Natural killer cell (primary cell): ENCODE measurements at regions not wholly inside any gene's neighbourhood (a gene's known extent, or its start where the extent isn't known, plus 50 kb on each side); places are given as distances from the start of the nearest gene placed in this dataset.

Experiments used
- ATAC-seq, 3 donors: fragments of 150-1000 bp in 2 of 3; fragments of 200-7000 bp in 1 of 3; cut with Tn5 transposase; 1 replicate in 1 of 3; 2 replicates in 2 of 3; pipeline ENCODE4 v1.10.0; 2021; ENCODE audit warnings: mild to moderate bottlenecking in 2 of 3, moderate library complexity in 2 of 3
- DNase-seq, 2 donors: peaks; one replicate each; pipeline versions ENCODE4 v3.0.0 to v3.0.0-alpha.2; 2013 to 2021; ENCODE audit warnings: mixed read lengths in 1 of 2
- H3K27ac ChIP-seq: one replicate; pipeline ENCODE4 v1.5.1; 2013; ENCODE audit warnings: mild to moderate bottlenecking, low read length
- H3K27me3 ChIP-seq: one replicate; pipeline ENCODE4 v1.6.1; 2013; ENCODE audit warnings: low read length; ENCODE audit not compliant: control insufficient read depth, insufficient read depth
- H3K36me3 ChIP-seq: one replicate; pipeline ENCODE4 v1.6.1; 2013; ENCODE audit warnings: low read length; ENCODE audit not compliant: control insufficient read depth, insufficient read depth
- H3K4me1 ChIP-seq: one replicate; pipeline ENCODE4 v1.6.1; 2013; ENCODE audit warnings: low read length; ENCODE audit not compliant: control insufficient read depth, insufficient read depth
- H3K4me3 ChIP-seq: one replicate; pipeline ENCODE4 v1.5.1; 2013; ENCODE audit warnings: low read length
- H3K9me3 ChIP-seq: one replicate; pipeline ENCODE4 v1.6.1; 2013; ENCODE audit warnings: low read length; ENCODE audit not compliant: control insufficient read depth, insufficient read depth
- H3K27ac Mint-ChIP-seq, 2 donors: one replicate each; pipeline ENCODE4 v1.8.0; 2022; ENCODE audit warnings: mild to moderate bottlenecking in 2 of 2, mixed read lengths in 2 of 2, moderate library complexity in 1 of 2
- H3K27me3 Mint-ChIP-seq, 2 donors: one replicate each; pipeline ENCODE4 v1.8.0; 2022; ENCODE audit warnings: low read depth in 2 of 2, mixed read lengths in 2 of 2
- H3K36me3 Mint-ChIP-seq: one replicate; pipeline ENCODE4 v1.8.0; 2022; ENCODE audit warnings: mixed read lengths
- H3K4me1 Mint-ChIP-seq, 2 donors: one replicate each; pipeline ENCODE4 v1.8.0; 2022; ENCODE audit warnings: mixed read lengths in 2 of 2
- H3K4me3 Mint-ChIP-seq: one replicate; pipeline ENCODE4 v1.8.0; 2022; ENCODE audit warnings: mild to moderate bottlenecking, moderate library complexity, mixed read lengths
- H3K9me3 Mint-ChIP-seq, 2 donors: one replicate each; pipeline ENCODE4 v1.8.0; 2022; ENCODE audit warnings: mixed read lengths in 2 of 2
- CTCF ChIP-seq: fragments of 200-600 bp; IDR thresholded peaks from one replicate; pipeline ENCODE4 v1.8.0; 2022; ENCODE audit warnings: antibody characterized with exemption
- WGBS: methylation state at CpG from one replicate; pipeline ENCODE4 v1.1.7; 2013; ENCODE audit warnings: missing lambda C conversion rate; ENCODE audit not compliant: insufficient coverage; 5-methylcytosine and 5-hydroxymethylcytosine counted together
- intact Hi-C: fragments of 100-400 bp; cut with micrococcal nuclease; formaldehyde crosslinking; loops from one replicate; pipeline ENCODE4 v1.14.2; 2022

- TF ChIP-seq CTCF, result no peak
- Histone ChIP-seq H3K9me3 (peaks cover 6% of the 10 kb centered on the region), H3K27me3 (no peaks in the 10 kb centered on the region), H3K27ac (no peak overlapping the region), H3K4me1 (no peaks in the 10 kb centered on the region), H3K36me3 (no peaks in the 10 kb centered on the region), H3K4me3 (no peak overlapping the region)
- 100% methylated on average over 2 of the region's 2 CpGs for WGBS
- Mint-ChIP-seq H3K9me3 (peaks cover 16 to 18% of the 10 kb centered on the region in 2 donors), H3K36me3 (no peaks in the 10 kb centered on the region), H3K4me1 (no peaks in the 10 kb centered on the region), H3K4me3 (no peak overlapping the region), H3K27ac (no peak overlapping the region), H3K27me3 (no peaks in the 10 kb centered on the region)
- intact Hi-C loops, result no loop called here
- no peak for DNase-seq
- no peak for ATAC-seq
Observed at GRCh38 chr5:18630458-18631045, 996.3 kb downstream of the TAF11L14 start.

GRCh38 chr5:18652404-18653215 lies 1018.4 kb downstream of the TAF11L14 start:
- intact Hi-C loops, result no loop called here
- 96% methylated on average over 2 of the region's 2 CpGs for WGBS
- H3K27me3 Mint-ChIP-seq, result no peaks in the 10 kb centered on the region
- ATAC-seq (no peak), DNase-seq (no peak)
- Histone ChIP-seq H3K9me3 (peaks cover 13% of the 10 kb centered on the region), H3K27ac (no peak overlapping the region), H3K36me3 (no peaks in the 10 kb centered on the region), H3K27me3 (no peaks in the 10 kb centered on the region), H3K4me3 (no peak overlapping the region), H3K4me1 (no peaks in the 10 kb centered on the region)
- H3K4me3 Mint-ChIP-seq, result no peak overlapping the region
- H3K9me3 Mint-ChIP-seq, result peaks cover 27 to 30% of the 10 kb centered on the region in 2 donors
- no peak overlapping the region for H3K27ac Mint-ChIP-seq
- H3K36me3 Mint-ChIP-seq, result peaks cover 30% of the 10 kb centered on the region
- no peak for TF ChIP-seq CTCF
- no peaks in the 10 kb centered on the region for H3K4me1 Mint-ChIP-seq

DNA sequence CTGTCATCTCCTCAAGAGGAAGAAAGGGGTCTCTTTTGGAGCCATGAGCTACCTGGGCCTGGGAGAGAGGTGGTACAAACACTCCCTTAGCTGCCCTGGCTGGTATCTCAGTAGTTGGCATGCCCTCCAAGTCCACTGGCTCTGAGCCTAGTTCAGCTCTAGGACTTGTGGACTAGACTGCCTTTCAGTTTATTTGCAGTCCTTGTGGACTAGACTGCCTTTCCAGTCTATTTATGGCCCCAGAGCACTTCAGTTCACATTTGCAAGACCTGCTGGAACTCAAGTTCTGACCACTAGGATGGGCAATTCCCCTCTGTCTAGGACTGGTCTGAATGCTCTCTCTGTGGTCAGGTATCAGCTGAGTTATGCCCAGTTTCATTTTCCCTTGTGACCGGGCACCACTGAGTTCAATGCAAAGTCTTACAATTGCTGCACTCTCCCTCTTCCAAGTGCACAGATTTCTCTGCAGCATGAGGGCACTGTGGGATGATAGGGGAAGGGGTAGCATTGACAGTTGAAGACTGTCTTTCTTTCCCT lies 1019.0 kb downstream of the TAF11L14 start:
- Histone ChIP-seq H3K4me3 (no peak overlapping the region), H3K27ac (no peak overlapping the region), H3K9me3 (peaks cover 13% of the 10 kb centered on the region), H3K4me1 (no peaks in the 10 kb centered on the region), H3K27me3 (no peaks in the 10 kb centered on the region), H3K36me3 (no peaks in the 10 kb centered on the region)
- H3K36me3 Mint-ChIP-seq, result peaks cover 30% of the 10 kb centered on the region
- no peak for DNase-seq
- WGBS, result 100% methylated on average over 1 of the region's 1 CpG
- H3K9me3 Mint-ChIP-seq, result peaks cover 28 to 30% of the 10 kb centered on the region in 2 donors
- no peak overlapping the region for H3K4me3 Mint-ChIP-seq
- no peak overlapping the region for H3K27ac Mint-ChIP-seq
- no peaks in the 10 kb centered on the region for H3K27me3 Mint-ChIP-seq
- no peak for TF ChIP-seq CTCF
- ATAC-seq, result no peak
- intact Hi-C loops, result no loop called here
- H3K4me1 Mint-ChIP-seq, result no peaks in the 10 kb centered on the region
